Sigmoid colon (tissue), 4 donors: ENCODE measurements at regions not wholly inside any gene's neighbourhood (a gene's known extent, or its start where the extent isn't known, plus 50 kb on each side); places are given as distances from the start of the nearest gene placed in this dataset.

Source experiments
- CTCF ChIP-seq, 4 experiments: fragments of 450-650 bp in 3 of 4; fragments of 200-600 bp in 1 of 4; IDR thresholded peaks; one replicate each; pipeline ENCODE4 v1.5.1; 2016 to 2019; ENCODE audit warnings: antibody characterized with exemption in 4 of 4, mild to moderate bottlenecking in 3 of 4, moderate library complexity in 2 of 4
- EP300 ChIP-seq, 4 donors: sonication (generic); formaldehyde crosslinking; IDR thresholded peaks; one replicate each; pipeline ENCODE4 v1.6.1; 2017; ENCODE audit warnings: antibody characterized with exemption in 4 of 4

GRCh38 chr9:26171691-26172090, 493.4 kb upstream of the TUSC1 start:
- TF ChIP-seq CTCF (IDR thresholded peaks at IDR 0.05) (no peak), EP300 (IDR thresholded peaks at IDR 0.05) (no peak)
